ENCODE measurements at regions not wholly inside any gene's neighbourhood (a gene's known extent, or its start where the extent isn't known, plus 50 kb on each side); places are given as distances from the start of the nearest gene placed in this dataset.

GRCh38 chr16:65376601-65377000 is 254.7 kb upstream of the CDH11 start:
- TF ChIP-seq POLR2A (IDR thresholded peaks at IDR 0.05), result no peak
- TF ChIP-seq, protein P1, sequence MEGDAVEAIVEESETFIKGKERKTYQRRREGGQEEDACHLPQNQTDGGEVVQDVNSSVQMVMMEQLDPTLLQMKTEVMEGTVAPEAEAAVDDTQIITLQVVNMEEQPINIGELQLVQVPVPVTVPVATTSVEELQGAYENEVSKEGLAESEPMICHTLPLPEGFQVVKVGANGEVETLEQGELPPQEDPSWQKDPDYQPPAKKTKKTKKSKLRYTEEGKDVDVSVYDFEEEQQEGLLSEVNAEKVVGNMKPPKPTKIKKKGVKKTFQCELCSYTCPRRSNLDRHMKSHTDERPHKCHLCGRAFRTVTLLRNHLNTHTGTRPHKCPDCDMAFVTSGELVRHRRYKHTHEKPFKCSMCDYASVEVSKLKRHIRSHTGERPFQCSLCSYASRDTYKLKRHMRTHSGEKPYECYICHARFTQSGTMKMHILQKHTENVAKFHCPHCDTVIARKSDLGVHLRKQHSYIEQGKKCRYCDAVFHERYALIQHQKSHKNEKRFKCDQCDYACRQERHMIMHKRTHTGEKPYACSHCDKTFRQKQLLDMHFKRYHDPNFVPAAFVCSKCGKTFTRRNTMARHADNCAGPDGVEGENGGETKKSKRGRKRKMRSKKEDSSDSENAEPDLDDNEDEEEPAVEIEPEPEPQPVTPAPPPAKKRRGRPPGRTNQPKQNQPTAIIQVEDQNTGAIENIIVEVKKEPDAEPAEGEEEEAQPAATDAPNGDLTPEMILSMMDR (IDR thresholded peaks at IDR 0.05), result no peak
- TF ChIP-seq POLR2AphosphoS5 (IDR thresholded peaks at IDR 0.05), result no peak

All from breast epithelium (tissue), 3 donors.